ENCODE measurements at regions not wholly inside any gene's neighbourhood (a gene's known extent, or its start where the extent isn't known, plus 50 kb on each side); places are given as distances from the start of the nearest gene placed in this dataset.

- ChIA-PET POLR2A (no interaction called here), CTCF (no interaction called here)
- no peaks in the 10 kb centered on the region for H3K36me3 ChIP-seq (ENCODE audit: control insufficient read depth in 2 of 2, extremely low read depth in 1 of 2, insufficient read depth in 2 of 2, low read length in 2 of 2)
- H3K4me2 ChIP-seq (ENCODE audit: insufficient read depth, low read length) = no peak overlapping the region
- no peak overlapping the region for H3K9ac ChIP-seq (replicated peaks; ENCODE audit: extremely low read depth, insufficient read depth, low read length)
- intact Hi-C loops (cut with micrococcal nuclease) (no loop called here), dilution Hi-C loops (cut with MboI; ENCODE audit: extremely low pct_ligation_motif_present, low sequenced_read_pairs) (no loop called here)
- no peak overlapping the region for H2AFZ ChIP-seq (ENCODE audit: low read depth, low read length)
- H3K9me3 ChIP-seq (replicated peaks; ENCODE audit: control insufficient read depth, insufficient read depth, low read length) = no peaks in the 10 kb centered on the region
- H3K4me3 ChIP-seq (replicated peaks in 1 of 3; ENCODE audit: insufficient read depth in 1 of 3, low read depth in 1 of 3, low read length in 3 of 3) = no peak overlapping the region
- TF ChIP-seq JUN (IDR thresholded peaks at IDR 0.05; ENCODE audit: borderline replicate concordance, insufficient read depth, insufficient read length, low read depth) = no peak
- no peak for TF ChIP-seq MAX (IDR thresholded peaks at IDR 0.05; ENCODE audit: insufficient read depth, insufficient read length)
- no peak for TF ChIP-seq FOS (IDR thresholded peaks at IDR 0.05; ENCODE audit: borderline replicate concordance, insufficient read depth, low read length)
- no peak for TF ChIP-seq POLR2AphosphoS5 (IDR thresholded peaks at IDR 0.05; ENCODE audit: insufficient read depth, low read depth, low read length)
- no peak for TF ChIP-seq EZH2 (IDR thresholded peaks at IDR 0.05; ENCODE audit: borderline replicate concordance, low read depth, low read length, severe bottlenecking)
- no peaks in the 10 kb centered on the region for H3K79me2 ChIP-seq (ENCODE audit: control insufficient read depth, insufficient read depth, low read length)
- H3K27ac ChIP-seq (ENCODE audit: insufficient read depth, low read depth, low read length) = no peak overlapping the region
- no peaks in the 10 kb centered on the region for H3K27me3 ChIP-seq (ENCODE audit: control insufficient read depth in 2 of 2, insufficient read depth in 2 of 2, low read length in 2 of 2)
- H3K9me1 ChIP-seq (replicated peaks; ENCODE audit: control insufficient read depth, extremely low read depth, insufficient read depth, low read length) = no peaks in the 10 kb centered on the region
- H4K20me1 ChIP-seq (replicated peaks; ENCODE audit: control insufficient read depth, extremely low read depth, insufficient read depth, low read length) = no peaks in the 10 kb centered on the region
- DNase-seq (ENCODE audit: low read depth, low spot score) (no peak), FAIRE-seq (no peak)
- BruUV-seq (replicated peaks) = no TSS peak
- no peaks in the 10 kb centered on the region for H3K4me1 ChIP-seq (ENCODE audit: control insufficient read depth, extremely low read depth, insufficient read depth, low read length)
Observed at GRCh38 chr2:194260185-194260584, 1396.8 kb upstream of the SLC39A10 start.

- POLR2A ChIA-PET = no interaction called here
- no peak overlapping the region for H3K27ac ChIP-seq (ENCODE audit: insufficient read depth, low read depth, low read length)
- no peak overlapping the region for H3K4me2 ChIP-seq (ENCODE audit: insufficient read depth, low read length)
- no peak for DNase-seq (ENCODE audit: low read depth, low spot score)
- H3K36me3 ChIP-seq (ENCODE audit: control insufficient read depth in 2 of 2, extremely low read depth in 1 of 2, insufficient read depth in 2 of 2, low read length in 2 of 2) = no peaks in the 10 kb centered on the region
- no peaks in the 10 kb centered on the region for H3K9me1 ChIP-seq (replicated peaks; ENCODE audit: control insufficient read depth, extremely low read depth, insufficient read depth, low read length)
- no peaks in the 10 kb centered on the region for H3K27me3 ChIP-seq (ENCODE audit: control insufficient read depth in 2 of 2, insufficient read depth in 2 of 2, low read length in 2 of 2)
- H3K79me2 ChIP-seq (ENCODE audit: control insufficient read depth, insufficient read depth, low read length) = no peaks in the 10 kb centered on the region
- H3K4me1 ChIP-seq (ENCODE audit: control insufficient read depth, extremely low read depth, insufficient read depth, low read length) = no peaks in the 10 kb centered on the region
- dilution Hi-C loops (cut with MboI; ENCODE audit: extremely low pct_ligation_motif_present, low sequenced_read_pairs) (no loop called here), intact Hi-C loops (cut with micrococcal nuclease) (no loop called here)
- CTCF ChIA-PET = no interaction called here
- no peak overlapping the region for H3K4me3 ChIP-seq (replicated peaks in 1 of 3; ENCODE audit: insufficient read depth in 1 of 3, low read depth in 1 of 3, low read length in 3 of 3)
- TF ChIP-seq MAX (IDR thresholded peaks at IDR 0.05; ENCODE audit: insufficient read depth, insufficient read length) (no peak), MYC (IDR thresholded peaks at IDR 0.05; ENCODE audit: low read depth, low read length) (no peak), CTCF (IDR thresholded peaks at IDR 0.05; ENCODE audit: extremely low read depth in 1 of 2, insufficient read depth in 1 of 2, low read depth in 1 of 2, low read length in 2 of 2) (no peak), JUN (IDR thresholded peaks at IDR 0.05; ENCODE audit: borderline replicate concordance, insufficient read depth, insufficient read length, low read depth) (no peak), FOS (IDR thresholded peaks at IDR 0.05; ENCODE audit: borderline replicate concordance, insufficient read depth, low read length) (no peak), POLR2AphosphoS5 (IDR thresholded peaks at IDR 0.05; ENCODE audit: insufficient read depth, low read depth, low read length) (no peak), GATA2 (IDR thresholded peaks at IDR 0.05; ENCODE audit: insufficient read depth, insufficient read length, low read depth, low read length) (no peak), POLR2A (IDR thresholded peaks at IDR 0.05; ENCODE audit: low read depth, low read length) (no peak), EZH2 (IDR thresholded peaks at IDR 0.05; ENCODE audit: borderline replicate concordance, low read depth, low read length, severe bottlenecking) (no peak)
- no peaks in the 10 kb centered on the region for H3K9me3 ChIP-seq (replicated peaks; ENCODE audit: control insufficient read depth, insufficient read depth, low read length)
- FAIRE-seq = no peak
- no peak overlapping the region for H2AFZ ChIP-seq (ENCODE audit: low read depth, low read length)
- no TSS peak for BruUV-seq (replicated peaks)
- H3K9ac ChIP-seq (replicated peaks; ENCODE audit: extremely low read depth, insufficient read depth, low read length) = no peak overlapping the region
- no peaks in the 10 kb centered on the region for H4K20me1 ChIP-seq (replicated peaks; ENCODE audit: control insufficient read depth, extremely low read depth, insufficient read depth, low read length)
Observed at GRCh38 chr2:194257095-194257494, 1399.9 kb upstream of the SLC39A10 start.

Data from endothelial cell of umbilical vein (primary cell).